B cell (primary cell): ENCODE measurements at regions not wholly inside any gene's neighbourhood (a gene's known extent, or its start where the extent isn't known, plus 50 kb on each side); places are given as distances from the start of the nearest gene placed in this dataset.
A peak's percentile ranks its signal among the peaks of the same experiment; 100 is the strongest.

Experiments used
- ATAC-seq: fragments of 200-7000 bp; cut with Tn5 transposase; one replicate; pipeline ENCODE4 v1.10.0; 2021; ENCODE audit warnings: low read depth, mild to moderate bottlenecking, moderate number of reproducible peaks, moderate library complexity
- CTCF ChIA-PET: fragments of 350-600 bp; sonication (Branson Sonifier 250); formaldehyde crosslinking; loops from one replicate; lab custom pipeline; 2021; ENCODE audit warnings: antibody characterized with exemption, inconsistent platforms; lab: Charles Lee
- POLR2A ChIA-PET: fragments of 350-600 bp; sonication (Branson Sonifier 250); formaldehyde crosslinking; loops from one replicate; lab custom pipeline; 2021; ENCODE audit warnings: antibody characterized with exemption; lab: Charles Lee
- DNase-seq: peaks from one replicate; pipeline ENCODE4 v3.0.0; 2013
- H2AFZ ChIP-seq: 2 replicates; pipeline ENCODE4 v1.6.1; 2012; ENCODE audit warnings: mild to moderate bottlenecking, low read depth, low read length; ENCODE audit not compliant: insufficient read depth, poor library complexity, severe bottlenecking
- H3K27ac ChIP-seq, 2 donors: 1 replicate in 1 of 2; 2 replicates in 1 of 2; pipeline ENCODE4 v1.5.1; 2012 to 2013; ENCODE audit warnings: low read length in 2 of 2, mild to moderate bottlenecking in 2 of 2, moderate library complexity in 1 of 2
- H3K27me3 ChIP-seq, 4 experiments: fragments of 200-600 bp in 1 of 4; sonication (generic) in 1 of 4; replicated peaks in 1 of 4; 1 replicate in 2 of 4; 2 replicates in 2 of 4; pipeline versions ENCODE4 v1.6.1 to v1.7.0; 2013 to 2016; ENCODE audit warnings: low read length in 3 of 4, mild to moderate bottlenecking in 2 of 4, mixed read lengths in 1 of 4, moderate library complexity in 1 of 4; ENCODE audit not compliant: insufficient read depth in 4 of 4, control insufficient read depth in 3 of 4; ENCODE audit errors: control extremely low read depth in 1 of 4
- H3K36me3 ChIP-seq, 2 experiments: replicated peaks in 1 of 2; 1 replicate in 1 of 2; 2 replicates in 1 of 2; pipeline versions ENCODE4 v1.6.1 to v1.7.1; 2013; ENCODE audit warnings: low read length in 1 of 2; ENCODE audit not compliant: insufficient read depth in 2 of 2, control insufficient read depth in 1 of 2; ENCODE audit errors: control extremely low read depth in 1 of 2, extremely low read depth in 1 of 2
- H3K4me1 ChIP-seq, 2 donors: fragments of 200-600 bp in 1 of 2; sonication (generic) in 1 of 2; 1 replicate in 1 of 2; 2 replicates in 1 of 2; pipeline versions ENCODE4 v1.5.1 to v1.6.1; 2013 to 2017; ENCODE audit warnings: low read length in 2 of 2; ENCODE audit not compliant: control insufficient read depth in 2 of 2, insufficient read depth in 2 of 2
- H3K4me2 ChIP-seq: replicated peaks from 2 replicates; pipeline ENCODE3; 2012; ENCODE audit warnings: mild to moderate bottlenecking, low read depth, low read length; ENCODE audit not compliant: poor library complexity, severe bottlenecking
- H3K4me3 ChIP-seq, 5 experiments: fragments of 200-600 bp in 1 of 5; sonication (generic) in 1 of 5; 1 replicate in 3 of 5; 2 replicates in 2 of 5; pipeline versions ENCODE4 v1.5.1 to v1.7.0; 2011 to 2016; ENCODE audit warnings: low read length in 4 of 5, mild to moderate bottlenecking in 4 of 5, low read depth in 2 of 5, control low read depth in 1 of 5, moderate library complexity in 1 of 5; ENCODE audit not compliant: insufficient read depth in 1 of 5; ENCODE audit errors: control extremely low read depth in 1 of 5, extremely low read depth in 1 of 5
- H3K79me2 ChIP-seq: fragments of 200-600 bp; sonication (generic); one replicate; pipeline ENCODE4 v1.6.0; 2016; ENCODE audit warnings: low read length; ENCODE audit not compliant: control insufficient read depth, insufficient read depth
- H3K9ac ChIP-seq: fragments of 200-600 bp; sonication (generic); 2 replicates; pipeline ENCODE4 v1.6.1; 2017; ENCODE audit warnings: mild to moderate bottlenecking, low read length, moderate library complexity
- H3K9me3 ChIP-seq, 3 donors: one replicate each; pipeline versions ENCODE4 v1.6.1 to v1.7.1; 2013; ENCODE audit warnings: low read length in 2 of 3; ENCODE audit not compliant: control insufficient read depth in 2 of 3, insufficient read depth in 1 of 3; ENCODE audit errors: control extremely low read depth in 1 of 3
- H4K20me1 ChIP-seq: 2 replicates; pipeline ENCODE4 v1.6.0; 2012; ENCODE audit warnings: mild to moderate bottlenecking, low read length; ENCODE audit not compliant: insufficient read depth, control insufficient read depth, poor library complexity, severe bottlenecking
- H3K27ac Mint-ChIP-seq: one replicate; pipeline ENCODE4 v1.8.0; 2021; ENCODE audit warnings: mixed read lengths
- H3K27me3 Mint-ChIP-seq: one replicate; pipeline ENCODE4 v1.8.0; 2021; ENCODE audit warnings: mixed read lengths
- H3K4me1 Mint-ChIP-seq: one replicate; pipeline ENCODE4 v1.8.0; 2021; ENCODE audit warnings: mixed read lengths
- H3K4me3 Mint-ChIP-seq: one replicate; pipeline ENCODE4 v1.8.0; 2021; ENCODE audit warnings: mixed read lengths
- H3K9me3 Mint-ChIP-seq: one replicate; pipeline ENCODE4 v1.8.0; 2022; ENCODE audit warnings: mixed read lengths; ENCODE audit not compliant: insufficient read depth
- EZH2 ChIP-seq: IDR thresholded peaks from 2 replicates; pipeline ENCODE4 v1.6.1; 2012; ENCODE audit warnings: borderline replicate concordance, low read depth, mild to moderate bottlenecking, moderate library complexity, low read length; ENCODE audit not compliant: insufficient read depth, poor library complexity, severe bottlenecking
- whole genome bisulfite sequencing: methylation state at CpG from one replicate; pipeline ENCODE4 v1.1.5; 2013; ENCODE audit warnings: missing lambda C conversion rate; ENCODE audit not compliant: insufficient coverage; 5-methylcytosine and 5-hydroxymethylcytosine counted together
- intact Hi-C: fragments of 100-400 bp; cut with micrococcal nuclease; formaldehyde crosslinking; loops from one replicate; pipeline ENCODE4 v1.10.0; 2022
- TF ChIP-seq, protein P1 (sequence below): fragments of 200-600 bp; IDR thresholded peaks from one replicate; pipeline ENCODE4 v1.8.0; 2022; ENCODE audit warnings: antibody characterized with exemption, mild to moderate bottlenecking

DNA sequence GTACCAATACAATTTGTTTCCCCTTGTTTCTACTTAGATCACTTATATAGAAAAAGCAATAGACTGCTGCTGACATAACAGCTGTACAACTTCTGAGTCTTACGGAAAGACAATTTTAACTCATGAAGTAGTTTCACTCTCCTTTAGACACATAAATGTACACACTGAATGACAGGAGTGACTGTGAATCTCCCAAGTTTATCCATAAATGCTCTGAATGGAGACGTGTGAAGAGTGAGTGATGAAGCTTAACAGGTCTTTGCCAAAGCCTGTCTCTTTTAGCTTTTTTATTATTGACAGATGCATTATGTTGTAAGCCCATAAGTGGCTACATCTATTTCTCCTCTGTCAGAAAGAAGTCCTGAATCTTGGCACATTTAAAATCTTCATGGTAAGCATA, 265.9 kb downstream of the TRIM36 start:
- Histone ChIP-seq H2AFZ (no peak overlapping the region), H3K4me1 (no peaks in the 10 kb centered on the region), H3K9me3 (peaks cover 0 to 10% (median 6%) of the 10 kb centered on the region in 3 donors), H4K20me1 (no peaks in the 10 kb centered on the region), H3K27me3 (no peaks in the 10 kb centered on the region), H3K27ac (no peak overlapping the region), H3K9ac (no peak overlapping the region), H3K79me2 (no peaks in the 10 kb centered on the region), H3K4me2 (no peak overlapping the region), H3K36me3 (no peaks in the 10 kb centered on the region), H3K4me3 (no peak overlapping the region)
- CTCF ChIA-PET, result no interaction called here
- Mint-ChIP-seq H3K27me3 (no peaks in the 10 kb centered on the region), H3K4me3 (no peak overlapping the region), H3K27ac (no peak overlapping the region), H3K4me1 (no peaks in the 10 kb centered on the region), H3K9me3 (peaks cover 3% of the 10 kb centered on the region)
- DNase-seq (no peak), ATAC-seq (no peak)
- 80% methylated on average over 1 of the region's 2 CpGs for WGBS
- no peak for TF ChIP-seq EZH2
- TF ChIP-seq, protein P1, sequence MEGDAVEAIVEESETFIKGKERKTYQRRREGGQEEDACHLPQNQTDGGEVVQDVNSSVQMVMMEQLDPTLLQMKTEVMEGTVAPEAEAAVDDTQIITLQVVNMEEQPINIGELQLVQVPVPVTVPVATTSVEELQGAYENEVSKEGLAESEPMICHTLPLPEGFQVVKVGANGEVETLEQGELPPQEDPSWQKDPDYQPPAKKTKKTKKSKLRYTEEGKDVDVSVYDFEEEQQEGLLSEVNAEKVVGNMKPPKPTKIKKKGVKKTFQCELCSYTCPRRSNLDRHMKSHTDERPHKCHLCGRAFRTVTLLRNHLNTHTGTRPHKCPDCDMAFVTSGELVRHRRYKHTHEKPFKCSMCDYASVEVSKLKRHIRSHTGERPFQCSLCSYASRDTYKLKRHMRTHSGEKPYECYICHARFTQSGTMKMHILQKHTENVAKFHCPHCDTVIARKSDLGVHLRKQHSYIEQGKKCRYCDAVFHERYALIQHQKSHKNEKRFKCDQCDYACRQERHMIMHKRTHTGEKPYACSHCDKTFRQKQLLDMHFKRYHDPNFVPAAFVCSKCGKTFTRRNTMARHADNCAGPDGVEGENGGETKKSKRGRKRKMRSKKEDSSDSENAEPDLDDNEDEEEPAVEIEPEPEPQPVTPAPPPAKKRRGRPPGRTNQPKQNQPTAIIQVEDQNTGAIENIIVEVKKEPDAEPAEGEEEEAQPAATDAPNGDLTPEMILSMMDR, result no peak
- POLR2A ChIA-PET, result no interaction called here
- intact Hi-C loops, result no loop called here

DNA sequence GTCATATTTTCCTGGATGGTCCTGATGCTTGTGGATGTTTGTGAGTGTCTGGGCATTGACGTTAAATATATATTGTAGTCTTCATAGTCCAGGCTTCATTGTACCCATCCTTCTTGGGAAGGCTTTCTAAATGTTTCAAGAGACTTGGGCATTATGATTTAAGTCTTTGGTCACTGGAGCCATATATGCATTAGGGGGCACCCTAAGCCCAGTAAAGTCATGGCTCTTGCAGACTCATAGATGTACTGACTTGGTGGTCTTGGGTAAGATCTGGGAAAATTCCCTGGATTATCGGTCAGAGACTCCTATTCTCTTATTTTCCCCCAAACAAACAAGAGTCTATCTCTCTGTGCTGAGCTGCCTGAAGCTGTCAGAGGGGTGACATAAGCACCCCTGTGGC, 271.1 kb downstream of the TRIM36 start:
- intact Hi-C loops, result no loop called here
- Mint-ChIP-seq H3K27ac (no peak overlapping the region), H3K27me3 (no peaks in the 10 kb centered on the region), H3K4me3 (no peak overlapping the region), H3K9me3 (no peaks in the 10 kb centered on the region), H3K4me1 (no peaks in the 10 kb centered on the region)
- TF ChIP-seq, protein P1, result no peak
- no peak for TF ChIP-seq EZH2
- CTCF ChIA-PET, result interaction anchor here (1.3 kb wide), 1 partner anchor 347 kb away, joined by 4 read pairs; no protein-coding TSS in a partner anchor
- POLR2A ChIA-PET, result no interaction called here
- Histone ChIP-seq H2AFZ (no peak overlapping the region), H3K27me3 (no peaks in the 10 kb centered on the region), H3K79me2 (no peaks in the 10 kb centered on the region), H3K9ac (no peak overlapping the region), H3K27ac (no peak overlapping the region), H3K4me1 (no peaks in the 10 kb centered on the region), H3K4me3 (no peak overlapping the region), H3K36me3 (no peaks in the 10 kb centered on the region), H4K20me1 (no peaks in the 10 kb centered on the region), H3K9me3 (no peaks in the 10 kb centered on the region), H3K4me2 (no peak overlapping the region)
- no peak for ATAC-seq
- peak; percentile 25 for DNase-seq
- no CpG with 5 or more reads among the region's 2 CpGs for WGBS
